DOHH2 (cell line): ENCODE measurements at regions not wholly inside any gene's neighbourhood (a gene's known extent, or its start where the extent isn't known, plus 50 kb on each side); places are given as distances from the start of the nearest gene placed in this dataset.

Experiments used
- H3F3A ChIP-seq: fragments of 200-600 bp; sonication (generic), shearing (Covaris generic); 2 replicates; pipeline ENCODE4 v1.6.0; 2016; ENCODE audit warnings: antibody characterized with exemption, mild to moderate bottlenecking; ENCODE audit not compliant: control insufficient read depth, insufficient read depth
- H3K27ac ChIP-seq: fragments of 200-600 bp; sonication (generic); 2 replicates; pipeline ENCODE4 v1.5.1; 2014; ENCODE audit warnings: low read depth, mild to moderate bottlenecking, low read length, moderate library complexity
- H3K27me3 ChIP-seq: fragments of 200-600 bp; sonication (generic); 2 replicates; pipeline ENCODE4 v1.6.1; 2014; ENCODE audit warnings: mild to moderate bottlenecking, low read length, mixed read lengths; ENCODE audit not compliant: control insufficient read depth
- H3K36me3 ChIP-seq: fragments of 200-600 bp; sonication (generic); 2 replicates; pipeline ENCODE4 v1.6.1; 2014; ENCODE audit warnings: mild to moderate bottlenecking, low read length, moderate library complexity, mixed read lengths; ENCODE audit not compliant: control insufficient read depth
- H3K4me1 ChIP-seq: fragments of 200-600 bp; sonication (generic); 2 replicates; pipeline ENCODE4 v1.6.1; 2014; ENCODE audit warnings: mild to moderate bottlenecking, low read length, mixed read lengths; ENCODE audit not compliant: control insufficient read depth
- H3K4me2 ChIP-seq: fragments of 200-600 bp; sonication (generic); 2 replicates; pipeline ENCODE4 v1.6.0; 2014; ENCODE audit warnings: mild to moderate bottlenecking, low read length, moderate library complexity
- H3K4me3 ChIP-seq: fragments of 200-600 bp; sonication (generic); 2 replicates; pipeline ENCODE4 v1.5.1; 2014; ENCODE audit warnings: mild to moderate bottlenecking, low read length, mixed read lengths
- H3K79me2 ChIP-seq: fragments of 200-600 bp; sonication (generic); 2 replicates; pipeline ENCODE4 v1.6.1; 2014; ENCODE audit warnings: mild to moderate bottlenecking, low read length, mixed read lengths; ENCODE audit not compliant: control insufficient read depth
- H3K9me2 ChIP-seq: fragments of 200-600 bp; sonication (generic); replicated peaks from 2 replicates; pipeline ENCODE4 v1.6.1; 2014; ENCODE audit warnings: mild to moderate bottlenecking, low read length, mixed read lengths; ENCODE audit not compliant: control insufficient read depth
- H3K9me3 ChIP-seq: fragments of 200-600 bp; sonication (generic); 2 replicates; pipeline ENCODE4 v1.6.1; 2014; ENCODE audit warnings: antibody characterized with exemption, low read length, mixed read lengths; ENCODE audit not compliant: control insufficient read depth, insufficient read depth
- H4K20me1 ChIP-seq: fragments of 200-600 bp; sonication (generic); 2 replicates; pipeline ENCODE4 v1.6.0; 2014; ENCODE audit warnings: low read depth, mild to moderate bottlenecking, antibody characterized with exemption, low read length, moderate library complexity; ENCODE audit not compliant: control insufficient read depth, insufficient read depth
- EZH2phosphoT487 ChIP-seq: fragments of 200-600 bp; sonication (generic); IDR thresholded peaks from 2 replicates; pipeline ENCODE4 v1.6.1; 2017; ENCODE audit warnings: borderline replicate concordance, mild to moderate bottlenecking, antibody characterized with exemption, low read length, moderate library complexity, mixed read lengths
- TF ChIP-seq, protein P1 (sequence below): fragments of 200-600 bp; sonication (generic); IDR thresholded peaks from one replicate; pipeline ENCODE4 v1.5.1; 2014; ENCODE audit warnings: antibody characterized with exemption, mild to moderate bottlenecking, low read depth, low read length; ENCODE audit not compliant: poor library complexity, severe bottlenecking

DNA sequence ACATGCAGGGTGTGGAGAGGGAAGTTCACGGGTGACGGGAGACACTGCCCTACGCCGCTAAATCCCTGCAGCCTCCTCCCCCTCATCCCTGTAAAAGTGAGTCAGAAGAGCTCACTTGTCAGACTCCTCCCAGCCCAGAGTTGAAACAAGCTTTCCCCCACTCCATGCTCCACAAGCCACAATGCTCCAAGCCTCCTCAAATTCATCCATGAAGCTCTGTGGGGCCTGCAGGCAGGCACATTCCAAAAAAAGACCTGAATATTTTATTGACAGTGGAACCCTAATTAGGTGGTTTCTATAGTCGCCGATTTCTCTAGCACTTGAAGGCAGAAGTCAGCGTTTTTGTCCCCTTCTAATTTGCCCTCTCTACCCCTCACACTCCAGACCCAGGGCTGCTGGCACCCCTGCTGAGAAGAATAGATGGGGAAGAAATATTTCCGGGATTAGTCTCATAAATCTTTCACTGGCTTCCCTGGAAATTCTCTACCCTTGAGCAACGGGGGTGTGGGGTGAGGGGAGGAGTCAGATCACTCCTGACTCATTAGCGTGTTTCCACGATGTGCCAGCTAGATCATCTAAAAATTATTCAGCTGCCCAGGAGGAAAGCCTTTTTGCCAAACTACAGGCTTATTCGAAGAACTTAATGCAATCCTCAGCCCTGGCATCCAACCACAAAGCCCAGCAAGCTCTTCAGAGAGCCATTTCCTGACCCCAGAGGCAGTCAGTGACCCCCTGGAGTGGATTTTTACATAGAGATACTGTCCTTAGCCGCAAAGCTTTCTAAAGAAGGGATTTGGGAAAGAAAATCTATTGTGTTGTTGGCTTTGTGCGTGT is 97.1 kb downstream of the ENC1 start:
- Histone ChIP-seq H3K27ac (no peak overlapping the region), H3K79me2 (no peaks in the 10 kb centered on the region), H3K9me3 (no peaks in the 10 kb centered on the region), H3K27me3 (no peaks in the 10 kb centered on the region), H4K20me1 (no peaks in the 10 kb centered on the region), H3K4me2 (no peak overlapping the region), H3K9me2 (no peaks in the 10 kb centered on the region), H3F3A (no peaks in the 10 kb centered on the region), H3K4me1 (no peaks in the 10 kb centered on the region), H3K36me3 (no peaks in the 10 kb centered on the region), H3K4me3 (no peak overlapping the region)
- TF ChIP-seq EZH2phosphoT487: no peak
- TF ChIP-seq, protein P1, sequence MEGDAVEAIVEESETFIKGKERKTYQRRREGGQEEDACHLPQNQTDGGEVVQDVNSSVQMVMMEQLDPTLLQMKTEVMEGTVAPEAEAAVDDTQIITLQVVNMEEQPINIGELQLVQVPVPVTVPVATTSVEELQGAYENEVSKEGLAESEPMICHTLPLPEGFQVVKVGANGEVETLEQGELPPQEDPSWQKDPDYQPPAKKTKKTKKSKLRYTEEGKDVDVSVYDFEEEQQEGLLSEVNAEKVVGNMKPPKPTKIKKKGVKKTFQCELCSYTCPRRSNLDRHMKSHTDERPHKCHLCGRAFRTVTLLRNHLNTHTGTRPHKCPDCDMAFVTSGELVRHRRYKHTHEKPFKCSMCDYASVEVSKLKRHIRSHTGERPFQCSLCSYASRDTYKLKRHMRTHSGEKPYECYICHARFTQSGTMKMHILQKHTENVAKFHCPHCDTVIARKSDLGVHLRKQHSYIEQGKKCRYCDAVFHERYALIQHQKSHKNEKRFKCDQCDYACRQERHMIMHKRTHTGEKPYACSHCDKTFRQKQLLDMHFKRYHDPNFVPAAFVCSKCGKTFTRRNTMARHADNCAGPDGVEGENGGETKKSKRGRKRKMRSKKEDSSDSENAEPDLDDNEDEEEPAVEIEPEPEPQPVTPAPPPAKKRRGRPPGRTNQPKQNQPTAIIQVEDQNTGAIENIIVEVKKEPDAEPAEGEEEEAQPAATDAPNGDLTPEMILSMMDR: no peak

DNA sequence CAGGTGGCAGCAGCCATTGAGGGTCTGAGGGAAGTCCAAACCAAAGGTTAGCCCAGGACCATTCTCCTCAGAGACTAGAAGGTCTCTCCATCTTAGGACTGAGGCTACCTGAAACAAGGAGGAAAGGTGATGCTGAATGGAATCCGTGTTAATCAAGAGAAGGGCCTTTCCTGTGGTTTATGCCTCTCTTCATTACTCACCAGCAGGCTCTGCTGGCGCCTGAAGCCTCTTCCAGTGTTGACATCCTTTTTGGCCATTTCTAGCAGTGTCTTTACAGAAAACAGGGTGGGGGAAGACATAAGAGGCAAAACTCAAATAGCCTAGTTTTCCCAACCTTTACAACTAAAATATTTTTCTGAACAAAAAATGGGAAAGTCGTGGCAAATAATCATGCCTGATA is 98.0 kb downstream of the ENC1 start:
- no peaks in the 10 kb centered on the region for H3K27me3 ChIP-seq
- no peak overlapping the region for H3K4me3 ChIP-seq
- no peaks in the 10 kb centered on the region for H3K36me3 ChIP-seq
- no peak for TF ChIP-seq EZH2phosphoT487
- TF ChIP-seq, protein P1: no peak
- H3K9me3 ChIP-seq: no peaks in the 10 kb centered on the region
- H3K9me2 ChIP-seq: no peaks in the 10 kb centered on the region
- H3K27ac ChIP-seq: no peak overlapping the region
- no peaks in the 10 kb centered on the region for H3K79me2 ChIP-seq
- no peaks in the 10 kb centered on the region for H3K4me1 ChIP-seq
- no peaks in the 10 kb centered on the region for H4K20me1 ChIP-seq
- H3K4me2 ChIP-seq: no peak overlapping the region
- H3F3A ChIP-seq: no peaks in the 10 kb centered on the region

DNA sequence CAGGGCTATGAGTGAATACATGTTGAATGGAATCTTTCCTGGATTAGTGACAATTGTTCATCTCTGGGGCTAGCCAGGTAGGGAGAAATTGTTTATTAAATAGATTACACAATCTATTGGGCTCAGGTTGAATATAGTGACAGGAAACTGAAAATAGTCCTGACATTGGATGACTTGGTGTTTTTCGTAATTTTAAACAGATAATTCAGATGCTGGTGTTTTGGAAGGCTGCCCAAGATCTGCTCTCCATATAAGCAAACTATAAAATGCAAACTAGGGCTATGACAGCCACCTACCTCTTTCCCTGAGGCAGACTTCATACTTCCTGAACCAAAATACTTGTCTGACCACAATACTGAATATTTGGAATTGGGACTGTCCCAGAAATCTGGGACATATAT is 99.1 kb downstream of the ENC1 start:
- no peaks in the 10 kb centered on the region for H3K36me3 ChIP-seq
- H3K4me3 ChIP-seq: no peak overlapping the region
- no peaks in the 10 kb centered on the region for H3K9me2 ChIP-seq
- H3K9me3 ChIP-seq: no peaks in the 10 kb centered on the region
- H3K79me2 ChIP-seq: no peaks in the 10 kb centered on the region
- H3K4me2 ChIP-seq: no peak overlapping the region
- no peak overlapping the region for H3K27ac ChIP-seq
- no peaks in the 10 kb centered on the region for H4K20me1 ChIP-seq
- TF ChIP-seq, protein P1: no peak
- no peak for TF ChIP-seq EZH2phosphoT487
- no peaks in the 10 kb centered on the region for H3K27me3 ChIP-seq
- H3F3A ChIP-seq: no peaks in the 10 kb centered on the region
- H3K4me1 ChIP-seq: no peaks in the 10 kb centered on the region
